HCT116 (cell line): ENCODE measurements at regions not wholly inside any gene's neighbourhood (a gene's known extent, or its start where the extent isn't known, plus 50 kb on each side); places are given as distances from the start of the nearest gene placed in this dataset.

Source experiments
- ATAC-seq: fragments of 200-7000 bp; cut with Tn5 transposase; 2 replicates; pipeline ENCODE4 v1.9.1; 2020; ENCODE audit warnings: mild to moderate bottlenecking, moderate library complexity
- BruUV-seq: library from RNA; stranded (reverse); fragments of 400-500 nt; replicated peaks from 2 replicates; lab custom pipeline; 2021; lab: Mats Ljungman, UMichigan
- CTCF ChIA-PET: fragments of 300-600 bp; sonication (Branson Sonifier 250); formaldehyde crosslinking; loops from one replicate; lab custom pipeline; 2021; ENCODE audit warnings: antibody characterized with exemption; lab: Charles Lee
- POLR2A ChIA-PET: fragments of 300-600, 350-600 bp; sonication (Branson Sonifier 250); formaldehyde crosslinking; loops from one replicate; lab custom pipeline; 2021; ENCODE audit warnings: antibody characterized with exemption; lab: Charles Lee
- RAD21 ChIA-PET, 2 experiments: fragments of 300-600 bp; sonication (Branson Sonifier 250); formaldehyde crosslinking; loops; one replicate each; lab custom pipeline; 2023; ENCODE audit warnings: low total read pairs in 2 of 2; ENCODE audit not compliant: uncharacterized antibody in 2 of 2, unreplicated experiment in 2 of 2, low non-redundant PET in 1 of 2; lab: Charles Lee
- DNase-seq: peaks from one replicate; pipeline ENCODE4 v3.0.0-alpha.2; 2010; ENCODE audit warnings: low read depth, low spot score
- H2AFZ ChIP-seq: fragments of 200-600 bp; shearing (Covaris generic), sonication (generic); 2 replicates; pipeline ENCODE4 v1.6.1; 2017; ENCODE audit warnings: low read depth, mixed run types, mixed read lengths, antibody characterized with exemption, low read length; ENCODE audit not compliant: poor library complexity, severe bottlenecking
- H3K27ac ChIP-seq: 2 replicates; pipeline ENCODE4 v1.5.1; 2012; ENCODE audit warnings: low read depth, low read length
- H3K27me3 ChIP-seq: fragments of 200-600 bp; sonication (generic); 2 replicates; pipeline ENCODE4 v1.6.1; 2016; ENCODE audit warnings: mixed run types, low read length, mixed read lengths; ENCODE audit not compliant: insufficient read depth
- H3K36me3 ChIP-seq, 2 experiments: fragments of 200-500 bp in 1 of 2; fragments of 200-600 bp in 1 of 2; sonication (Bioruptor generic) in 1 of 2; sonication (generic) in 1 of 2; 2 replicates each; pipeline versions ENCODE4 v1.5.1 to v1.6.1; 2014 to 2016; ENCODE audit warnings: low read length in 2 of 2, inconsistent platforms in 1 of 2, mixed read lengths in 1 of 2, mixed run types in 1 of 2; ENCODE audit not compliant: insufficient read depth in 2 of 2, control insufficient read depth in 1 of 2
- H3K4me1 ChIP-seq, 2 experiments: fragments of 200-600 bp in 1 of 2; sonication (generic) in 1 of 2; 2 replicates each; pipeline versions ENCODE4 v1.5.1 to v1.6.1; 2012 to 2017; ENCODE audit warnings: low read length in 2 of 2, inconsistent platforms in 1 of 2, mild to moderate bottlenecking in 1 of 2, mixed read lengths in 1 of 2, mixed run types in 1 of 2, moderate library complexity in 1 of 2; ENCODE audit not compliant: insufficient read depth in 2 of 2, control insufficient read depth in 1 of 2
- H3K4me2 ChIP-seq: fragments of 200-600 bp; sonication (generic); 2 replicates; pipeline ENCODE4 v1.6.1; 2017; ENCODE audit warnings: mixed run types, low read length, mixed read lengths
- H3K4me3 ChIP-seq, 2 experiments: fragments of 200-600 bp in 1 of 2; sonication (generic) in 1 of 2; replicated peaks in 1 of 2; 2 replicates each; pipeline ENCODE4 v1.5.1; 2011 to 2016; ENCODE audit warnings: low read length in 2 of 2, control low read depth in 1 of 2, low read depth in 1 of 2, mild to moderate bottlenecking in 1 of 2, mixed read lengths in 1 of 2, mixed run types in 1 of 2
- H3K79me2 ChIP-seq: fragments of 200-600 bp; sonication (generic); 2 replicates; pipeline ENCODE4 v1.6.1; 2017; ENCODE audit warnings: mild to moderate bottlenecking, mixed run types, low read length, moderate library complexity, mixed read lengths; ENCODE audit not compliant: insufficient read depth
- H3K9ac ChIP-seq: fragments of 200-600 bp; sonication (generic); 2 replicates; pipeline ENCODE4 v1.6.1; 2016; ENCODE audit warnings: low read length, mixed read lengths
- H3K9me2 ChIP-seq: fragments of 200-600 bp; sonication (generic), shearing (Covaris generic); 2 replicates; pipeline ENCODE4 v1.6.1; 2017; ENCODE audit warnings: mixed run types, mild to moderate bottlenecking, moderate library complexity; ENCODE audit not compliant: insufficient read depth
- H3K9me3 ChIP-seq, 2 experiments: fragments of 200-500 bp in 1 of 2; fragments of 200-600 bp in 1 of 2; sonication (Bioruptor generic) in 1 of 2; sonication (generic) in 1 of 2; 2 replicates each; pipeline ENCODE4 v1.6.1; 2014 to 2017; ENCODE audit warnings: low read length in 2 of 2, mixed read lengths in 2 of 2, inconsistent platforms in 1 of 2, low read depth in 1 of 2, mild to moderate bottlenecking in 1 of 2, mixed run types in 1 of 2, moderate library complexity in 1 of 2; ENCODE audit not compliant: control insufficient read depth in 1 of 2, insufficient read depth in 1 of 2
- H4K20me1 ChIP-seq: fragments of 200-600 bp; sonication (generic), shearing (Covaris generic); 2 replicates; pipeline ENCODE4 v1.6.1; 2017; ENCODE audit warnings: mixed run types, mild to moderate bottlenecking, moderate library complexity; ENCODE audit not compliant: insufficient read depth
- CBX3 ChIP-seq: IDR thresholded peaks from 2 replicates; pipeline ENCODE4 v1.6.1; 2012; ENCODE audit warnings: low read depth
- CEBPB ChIP-seq: IDR thresholded peaks from 2 replicates; pipeline ENCODE4 v1.6.1; 2012; ENCODE audit warnings: low read depth
- FOSL1 ChIP-seq: IDR thresholded peaks from 2 replicates; pipeline ENCODE4 v1.6.1; 2012; ENCODE audit warnings: low read depth
- JUND ChIP-seq: IDR thresholded peaks from 2 replicates; pipeline ENCODE4 v1.6.1; 2012
- ZNF274 ChIP-seq: fragments of 200-500 bp; sonication (Bioruptor generic); IDR thresholded peaks from 2 replicates; pipeline ENCODE4 v1.6.1; 2014; ENCODE audit warnings: mild to moderate bottlenecking, low read depth, low read length, inconsistent platforms
- intact Hi-C: fragments of 100-400 bp; cut with micrococcal nuclease; formaldehyde crosslinking; loops from 2 replicates; pipeline ENCODE4 v1.10.0; 2022
- TF ChIP-seq, protein P1 (sequence below): IDR thresholded peaks from 2 replicates; pipeline ENCODE4 v1.6.1; 2012
- TF ChIP-seq, protein P2 (sequence below): IDR thresholded peaks from 2 replicates; pipeline ENCODE4 v1.6.1; 2011; ENCODE audit warnings: mild to moderate bottlenecking, low read length, moderate library complexity; ENCODE audit not compliant: insufficient replicate concordance; ENCODE audit errors: extremely low read depth

DNA sequence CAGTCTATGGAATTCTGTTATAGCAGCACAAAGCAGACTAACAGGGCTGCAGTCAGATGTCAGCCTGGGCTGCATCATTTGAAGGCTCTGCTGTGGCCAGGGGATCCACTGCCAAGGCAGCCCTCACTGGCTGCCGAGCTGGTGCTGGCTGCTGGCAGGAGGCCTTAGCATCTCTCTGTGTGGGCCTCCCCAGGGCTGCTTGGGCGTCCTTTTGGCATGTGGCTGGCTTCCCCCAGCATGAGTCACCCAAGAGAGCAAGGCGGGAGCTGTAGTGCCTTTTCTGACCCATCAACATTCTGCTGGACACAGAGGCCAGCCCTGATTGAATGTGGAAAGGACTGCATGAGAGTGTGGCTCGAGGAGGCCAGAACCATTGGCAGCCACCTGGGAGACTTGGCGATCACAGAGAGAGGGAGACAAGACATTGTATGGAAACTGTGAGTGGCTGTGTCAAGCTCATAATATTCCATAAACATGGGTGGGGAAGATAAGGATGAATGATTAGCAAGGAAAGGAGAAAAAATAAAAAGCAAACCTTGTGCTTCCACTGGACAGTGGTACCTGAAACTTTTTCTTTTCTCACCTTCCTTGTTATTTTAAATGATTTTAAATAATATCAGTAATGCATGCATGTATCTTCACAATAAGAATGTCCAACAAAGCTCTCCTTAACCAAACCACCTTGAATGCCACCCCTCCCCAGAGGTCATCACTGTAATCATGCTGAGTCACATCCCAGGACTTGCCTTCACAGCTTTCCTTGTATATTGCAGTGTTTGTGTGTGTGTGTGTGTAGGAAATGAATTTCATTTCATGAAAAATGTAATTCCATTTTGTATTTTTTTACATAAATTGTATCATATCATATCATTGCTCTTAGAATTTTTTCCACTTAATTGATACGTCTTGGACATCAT lies 55.0 kb upstream of the VSX1 start:
- CTCF ChIA-PET: interaction anchor here (0.8 kb wide), 1 partner anchor 42 kb away, joined by 3 read pairs; no protein-coding TSS in a partner anchor
- Histone ChIP-seq H3K4me2 (peak overlapping the region; percentile 55), H3K9me2 (no peaks in the 10 kb centered on the region), H4K20me1 (no peaks in the 10 kb centered on the region), H3K4me1 (peaks cover 16 to 23% of the 10 kb centered on the region in 2 experiments), H3K36me3 (no peaks in the 10 kb centered on the region), H3K9ac (no peak overlapping the region), H3K4me3 (peak overlapping the region in 1 of 2 experiments; percentile 2; a peak in 1 of 4 replicates), H2AFZ (peak overlapping the region; percentile 75), H3K27ac (peak overlapping the region; percentile 52; the same call in 1 of the 2 replicates), H3K79me2 (no peaks in the 10 kb centered on the region), H3K27me3 (no peaks in the 10 kb centered on the region; the same call in 1 of the 2 replicates), H3K9me3 (no peaks in the 10 kb centered on the region)
- peak; percentile 88 for ATAC-seq
- RAD21 ChIA-PET: no interaction called here
- intact Hi-C loops: no loop called here
- peak; percentile 38 for DNase-seq
- TF ChIP-seq CEBPB (no peak), JUND (peak; percentile 33; the same call in 1 of the 2 replicates), ZNF274 (no peak), CBX3 (peak; percentile 68; the same call in 1 of the 2 replicates), FOSL1 (peak; percentile 27; the same call in 1 of the 2 replicates)
- TF ChIP-seq, protein P1, sequence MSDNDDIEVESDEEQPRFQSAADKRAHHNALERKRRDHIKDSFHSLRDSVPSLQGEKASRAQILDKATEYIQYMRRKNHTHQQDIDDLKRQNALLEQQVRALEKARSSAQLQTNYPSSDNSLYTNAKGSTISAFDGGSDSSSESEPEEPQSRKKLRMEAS: peak; percentile 73; the same call in 1 of the 2 replicates
- TF ChIP-seq, protein P2, sequence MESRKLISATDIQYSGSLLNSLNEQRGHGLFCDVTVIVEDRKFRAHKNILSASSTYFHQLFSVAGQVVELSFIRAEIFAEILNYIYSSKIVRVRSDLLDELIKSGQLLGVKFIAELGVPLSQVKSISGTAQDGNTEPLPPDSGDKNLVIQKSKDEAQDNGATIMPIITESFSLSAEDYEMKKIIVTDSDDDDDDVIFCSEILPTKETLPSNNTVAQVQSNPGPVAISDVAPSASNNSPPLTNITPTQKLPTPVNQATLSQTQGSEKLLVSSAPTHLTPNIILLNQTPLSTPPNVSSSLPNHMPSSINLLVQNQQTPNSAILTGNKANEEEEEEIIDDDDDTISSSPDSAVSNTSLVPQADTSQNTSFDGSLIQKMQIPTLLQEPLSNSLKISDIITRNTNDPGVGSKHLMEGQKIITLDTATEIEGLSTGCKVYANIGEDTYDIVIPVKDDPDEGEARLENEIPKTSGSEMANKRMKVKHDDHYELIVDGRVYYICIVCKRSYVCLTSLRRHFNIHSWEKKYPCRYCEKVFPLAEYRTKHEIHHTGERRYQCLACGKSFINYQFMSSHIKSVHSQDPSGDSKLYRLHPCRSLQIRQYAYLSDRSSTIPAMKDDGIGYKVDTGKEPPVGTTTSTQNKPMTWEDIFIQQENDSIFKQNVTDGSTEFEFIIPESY: no peak
- BruUV-seq: no TSS peak
- POLR2A ChIA-PET: no interaction called here
